NCI-H774 (cell line): ENCODE measurements at regions not wholly inside any gene's neighbourhood (a gene's known extent, or its start where the extent isn't known, plus 50 kb on each side); places are given as distances from the start of the nearest gene placed in this dataset.

Source experiments
- DNase-seq: peaks from one replicate; lab custom pipeline; 2025; lab: John Stamatoyannopoulos, UW

- no peak for DNase-seq
These were observed 56.0 kb downstream of the PLK2 start for GRCh38 chr5:58403822-58404433.

GRCh38 chr5:58401701-58402100 lies 58.2 kb downstream of the PLK2 start:
- no peak for DNase-seq

- DNase-seq = no peak
These were observed 59.1 kb downstream of the PLK2 start for GRCh38 chr5:58400737-58401136.

- no peak for DNase-seq
These were observed 59.9 kb downstream of the PLK2 start for GRCh38 chr5:58399951-58400350.

GRCh38 chr5:58394339-58394738 lies 65.5 kb downstream of the PLK2 start:
- DNase-seq = no peak

GRCh38 chr5:58393716-58394115 lies 66.2 kb downstream of the PLK2 start:
- DNase-seq = no peak

GRCh38 chr5:58392496-58392895 lies 67.4 kb downstream of the PLK2 start:
- DNase-seq = no peak

GRCh38 chr5:58383448-58383847 lies 76.4 kb downstream of the PLK2 start:
- no peak for DNase-seq

GRCh38 chr5:58382131-58382534 lies 77.8 kb downstream of the PLK2 start:
- DNase-seq = no peak

- no peak for DNase-seq
These were observed 78.3 kb downstream of the PLK2 start for GRCh38 chr5:58381566-58381965.

GRCh38 chr5:58380655-58381054 lies 79.2 kb downstream of the PLK2 start:
- DNase-seq = no peak

GRCh38 chr5:58378613-58379390 lies 81.1 kb downstream of the PLK2 start:
- no peak for DNase-seq

- DNase-seq = no peak
These were observed 89.3 kb downstream of the PLK2 start for GRCh38 chr5:58370606-58371005.

- DNase-seq = no peak
These were observed 90.2 kb downstream of the PLK2 start for GRCh38 chr5:58369513-58370190.

- DNase-seq = no peak
These were observed 93.4 kb downstream of the PLK2 start for GRCh38 chr5:58366461-58366860.

- DNase-seq = no peak
These were observed 94.1 kb downstream of the PLK2 start for GRCh38 chr5:58365791-58366190.

GRCh38 chr5:58363461-58364249 lies 96.2 kb downstream of the PLK2 start:
- no peak for DNase-seq

GRCh38 chr5:58362135-58362534 lies 97.8 kb downstream of the PLK2 start:
- DNase-seq = no peak

GRCh38 chr5:58360794-58361193 lies 99.1 kb downstream of the PLK2 start:
- no peak for DNase-seq

GRCh38 chr5:58359981-58360380 lies 99.9 kb downstream of the PLK2 start:
- no peak for DNase-seq

GRCh38 chr5:58358501-58359178 lies 101.2 kb downstream of the PLK2 start:
- no peak for DNase-seq
